Activated naive CD4-positive, alpha-beta T cell treated with anti-CD3 and anti-CD28 coated beads, Interleukin-2, amount 10 ng/mL, durations not matched to agents 7 days and 5 days (primary cell): ENCODE measurements at regions not wholly inside any gene's neighbourhood (a gene's known extent, or its start where the extent isn't known, plus 50 kb on each side); places are given as distances from the start of the nearest gene placed in this dataset.

ENCODE experiments used
- CTCF ChIA-PET: fragments of 350-600 bp; sonication (Branson Sonifier 250); formaldehyde crosslinking; loops from one replicate; lab custom pipeline; 2021; ENCODE audit warnings: antibody characterized with exemption; lab: Charles Lee
- DNase-seq: peaks from one replicate; pipeline ENCODE4 v3.0.0-alpha.2; 2020
- H3K27ac Mint-ChIP-seq: one replicate; pipeline ENCODE4 v1.8.0; 2021; ENCODE audit warnings: mild to moderate bottlenecking, moderate library complexity, mixed read lengths
- H3K27me3 Mint-ChIP-seq: one replicate; pipeline ENCODE4 v1.8.0; 2021; ENCODE audit warnings: mild to moderate bottlenecking, mixed read lengths
- H3K36me3 Mint-ChIP-seq: one replicate; pipeline ENCODE4 v1.8.0; 2021; ENCODE audit warnings: mixed read lengths
- H3K4me1 Mint-ChIP-seq: one replicate; pipeline ENCODE4 v1.8.0; 2021; ENCODE audit warnings: mixed read lengths
- H3K4me3 Mint-ChIP-seq: one replicate; pipeline ENCODE4 v1.8.0; 2021; ENCODE audit warnings: mild to moderate bottlenecking, moderate library complexity, mixed read lengths
- H3K9me3 Mint-ChIP-seq: one replicate; pipeline ENCODE4 v1.8.0; 2021; ENCODE audit warnings: mixed read lengths

DNA sequence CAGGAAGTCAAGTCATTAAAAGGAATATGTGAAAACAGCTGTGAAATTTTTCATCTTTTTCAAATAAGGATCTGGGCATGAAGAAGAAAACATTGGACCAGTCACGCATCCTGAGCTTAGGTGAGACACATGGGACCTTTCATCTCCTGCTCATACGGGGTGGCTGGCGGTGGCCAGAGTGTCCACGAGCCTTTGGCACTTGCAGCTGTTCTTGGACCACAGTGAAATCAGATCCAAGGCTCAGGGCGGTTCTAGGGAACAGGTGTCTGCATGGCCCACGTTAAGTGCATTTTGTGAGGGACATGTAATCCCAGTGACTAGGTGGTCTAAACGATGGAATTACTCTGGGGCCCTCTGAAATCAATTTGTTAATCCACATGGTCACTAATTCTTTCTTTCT lies 212.7 kb upstream of the COPS8 start:
- no peaks in the 10 kb centered on the region for H3K36me3 Mint-ChIP-seq
- peaks cover 15% of the 10 kb centered on the region for H3K27me3 Mint-ChIP-seq
- CTCF ChIA-PET = no interaction called here
- no peak for DNase-seq
- H3K27ac Mint-ChIP-seq = no peak overlapping the region
- no peaks in the 10 kb centered on the region for H3K9me3 Mint-ChIP-seq
- no peaks in the 10 kb centered on the region for H3K4me1 Mint-ChIP-seq
- no peak overlapping the region for H3K4me3 Mint-ChIP-seq

DNA sequence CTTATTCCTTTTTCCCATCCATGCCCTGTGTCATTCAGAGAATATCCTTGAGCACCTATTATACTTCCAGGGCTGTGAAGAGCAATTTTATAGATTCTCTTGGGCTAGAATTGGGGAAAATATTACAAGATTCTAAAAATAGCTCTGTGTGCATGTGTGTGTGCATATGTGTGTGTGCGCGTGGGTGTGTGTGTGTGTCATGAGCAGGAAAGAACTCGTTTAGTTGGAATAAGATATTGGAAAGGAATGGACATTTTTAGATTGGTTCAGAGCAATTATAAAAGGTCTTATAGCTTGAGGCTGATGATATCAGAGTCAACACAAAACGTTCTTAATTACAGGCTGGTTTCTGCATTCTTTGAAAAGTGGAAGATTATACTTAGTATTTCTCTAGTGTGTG lies 212.1 kb upstream of the COPS8 start:
- Mint-ChIP-seq H3K9me3 (no peaks in the 10 kb centered on the region), H3K4me1 (no peaks in the 10 kb centered on the region), H3K27me3 (peaks cover 15% of the 10 kb centered on the region), H3K36me3 (no peaks in the 10 kb centered on the region), H3K4me3 (no peak overlapping the region), H3K27ac (no peak overlapping the region)
- DNase-seq = no peak
- CTCF ChIA-PET = no interaction called here

DNA sequence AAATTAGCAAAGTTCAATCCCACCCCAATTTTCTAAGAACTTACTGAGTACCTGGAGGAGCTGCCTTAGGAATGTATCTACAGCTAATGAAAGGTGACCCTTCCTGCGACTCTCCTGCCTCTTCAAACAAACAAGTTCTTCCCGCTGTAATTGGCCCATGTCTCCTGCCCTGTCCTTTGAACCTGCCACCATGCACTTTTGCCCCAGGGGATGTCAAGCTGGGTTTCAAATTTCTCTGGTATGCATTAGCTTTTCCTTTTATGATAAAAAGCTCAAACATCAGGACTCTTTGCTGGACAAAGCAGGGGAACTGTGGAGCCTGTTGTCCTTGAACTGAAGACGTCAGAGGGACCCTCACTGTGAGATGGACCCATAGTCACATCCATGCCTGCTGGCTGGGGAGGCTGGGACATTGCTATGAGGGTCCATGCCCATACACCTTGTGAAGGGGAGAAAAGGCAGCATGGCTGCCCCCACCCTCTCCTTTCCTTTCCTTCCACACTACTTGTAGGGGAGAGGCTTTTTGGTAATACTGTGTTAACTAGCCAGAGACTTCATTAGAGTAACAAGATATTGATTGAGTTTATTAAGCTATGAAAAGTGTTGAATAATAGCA lies 210.7 kb upstream of the COPS8 start:
- no peak overlapping the region for H3K27ac Mint-ChIP-seq
- H3K9me3 Mint-ChIP-seq = no peaks in the 10 kb centered on the region
- DNase-seq = no peak
- H3K4me3 Mint-ChIP-seq = no peak overlapping the region
- no peaks in the 10 kb centered on the region for H3K36me3 Mint-ChIP-seq
- CTCF ChIA-PET = no interaction called here
- H3K4me1 Mint-ChIP-seq = no peaks in the 10 kb centered on the region
- H3K27me3 Mint-ChIP-seq = peaks cover 18% of the 10 kb centered on the region

DNA sequence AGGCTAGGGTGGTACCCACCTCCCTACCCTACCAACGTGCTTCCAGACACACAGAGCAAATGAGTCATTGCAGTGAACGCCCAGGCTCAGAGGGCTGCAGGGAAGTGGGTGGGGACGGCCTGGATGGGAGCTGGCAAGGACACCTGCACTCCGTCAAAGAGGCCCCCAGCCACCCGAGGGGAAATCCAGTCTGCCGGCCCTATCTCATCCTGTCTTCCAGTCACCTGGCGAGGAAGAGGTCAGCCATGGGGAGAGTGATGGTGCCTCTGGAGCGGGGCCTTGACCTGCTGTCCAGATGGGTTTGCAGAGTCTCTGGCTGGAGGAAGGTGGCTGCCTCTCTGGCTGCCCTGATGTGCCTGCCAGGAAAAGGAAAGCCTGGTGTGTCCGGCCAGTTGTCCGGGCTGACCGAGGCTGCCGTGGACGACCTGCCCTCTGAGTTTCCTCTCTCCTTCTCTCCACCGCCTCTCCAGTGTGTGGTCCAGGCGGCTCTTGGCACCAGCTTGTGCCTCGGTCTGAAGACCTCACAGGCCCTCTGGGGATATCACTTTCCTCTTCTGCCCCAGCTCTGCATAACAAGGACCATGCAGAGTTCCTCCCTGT lies 209.7 kb upstream of the COPS8 start:
- no peak overlapping the region for H3K27ac Mint-ChIP-seq
- H3K4me3 Mint-ChIP-seq = no peak overlapping the region
- no peaks in the 10 kb centered on the region for H3K4me1 Mint-ChIP-seq
- CTCF ChIA-PET = no interaction called here
- H3K9me3 Mint-ChIP-seq = no peaks in the 10 kb centered on the region
- DNase-seq = no peak
- peaks cover 18% of the 10 kb centered on the region for H3K27me3 Mint-ChIP-seq
- H3K36me3 Mint-ChIP-seq = no peaks in the 10 kb centered on the region

- H3K4me3 Mint-ChIP-seq = no peak overlapping the region
- DNase-seq = no peak
- H3K27me3 Mint-ChIP-seq = peaks cover 18% of the 10 kb centered on the region
- no peaks in the 10 kb centered on the region for H3K9me3 Mint-ChIP-seq
- CTCF ChIA-PET = interaction anchor here (0.6 kb wide), 1 partner anchor 13 kb away, joined by 3 read pairs; no protein-coding TSS in a partner anchor
- no peaks in the 10 kb centered on the region for H3K36me3 Mint-ChIP-seq
- H3K4me1 Mint-ChIP-seq = no peaks in the 10 kb centered on the region
- H3K27ac Mint-ChIP-seq = no peak overlapping the region
Measured at GRCh38 chr2:236876642-236877041, 209.0 kb upstream of the COPS8 start.

GRCh38 chr2:236877972-236878371 lies 207.7 kb upstream of the COPS8 start:
- Mint-ChIP-seq H3K36me3 (no peaks in the 10 kb centered on the region), H3K27me3 (peaks cover 18% of the 10 kb centered on the region), H3K9me3 (no peaks in the 10 kb centered on the region), H3K4me1 (no peaks in the 10 kb centered on the region), H3K27ac (no peak overlapping the region), H3K4me3 (no peak overlapping the region)
- no peak for DNase-seq
- CTCF ChIA-PET = no interaction called here

- Mint-ChIP-seq H3K4me1 (no peaks in the 10 kb centered on the region), H3K4me3 (no peak overlapping the region), H3K36me3 (no peaks in the 10 kb centered on the region), H3K9me3 (no peaks in the 10 kb centered on the region), H3K27ac (no peak overlapping the region), H3K27me3 (peaks cover 21% of the 10 kb centered on the region)
- CTCF ChIA-PET = no interaction called here
- no peak for DNase-seq
Measured at GRCh38 chr2:236879416-236879963, 206.2 kb upstream of the COPS8 start.

- Mint-ChIP-seq H3K27me3 (peaks cover 10% of the 10 kb centered on the region), H3K4me1 (no peaks in the 10 kb centered on the region)
Measured at GRCh38 chr2:236882074-236882473, 203.6 kb upstream of the COPS8 start.

GRCh38 chr2:236882930-236883329 lies 202.8 kb upstream of the COPS8 start:
- no peaks in the 10 kb centered on the region for H3K9me3 Mint-ChIP-seq
- no peak overlapping the region for H3K27ac Mint-ChIP-seq
- H3K4me1 Mint-ChIP-seq = no peaks in the 10 kb centered on the region
- DNase-seq = no peak
- peaks cover 10% of the 10 kb centered on the region for H3K27me3 Mint-ChIP-seq
- CTCF ChIA-PET = no interaction called here
- no peak overlapping the region for H3K4me3 Mint-ChIP-seq
- H3K36me3 Mint-ChIP-seq = no peaks in the 10 kb centered on the region

More at GRCh38 chr2:236882074-236882473, 203.6 kb upstream of the COPS8 start:
- Mint-ChIP-seq H3K4me3 (no peak overlapping the region), H3K9me3 (no peaks in the 10 kb centered on the region), H3K27ac (no peak overlapping the region), H3K36me3 (no peaks in the 10 kb centered on the region)
- CTCF ChIA-PET = no interaction called here
- DNase-seq = no peak

GRCh38 chr2:236883819-236884218 lies 201.9 kb upstream of the COPS8 start:
- Mint-ChIP-seq H3K9me3 (no peaks in the 10 kb centered on the region), H3K36me3 (no peaks in the 10 kb centered on the region), H3K27me3 (peaks cover 10% of the 10 kb centered on the region), H3K4me3 (no peak overlapping the region), H3K27ac (no peak overlapping the region), H3K4me1 (no peaks in the 10 kb centered on the region)
- no peak for DNase-seq
- CTCF ChIA-PET = no interaction called here

- H3K36me3 Mint-ChIP-seq = no peaks in the 10 kb centered on the region
- H3K4me1 Mint-ChIP-seq = no peaks in the 10 kb centered on the region
- no peak overlapping the region for H3K27ac Mint-ChIP-seq
- DNase-seq = no peak
- H3K9me3 Mint-ChIP-seq = no peaks in the 10 kb centered on the region
- H3K27me3 Mint-ChIP-seq = peaks cover 8% of the 10 kb centered on the region
- CTCF ChIA-PET = no interaction called here
- H3K4me3 Mint-ChIP-seq = no peak overlapping the region
Measured at GRCh38 chr2:236884569-236885175, 201.0 kb upstream of the COPS8 start.

DNA sequence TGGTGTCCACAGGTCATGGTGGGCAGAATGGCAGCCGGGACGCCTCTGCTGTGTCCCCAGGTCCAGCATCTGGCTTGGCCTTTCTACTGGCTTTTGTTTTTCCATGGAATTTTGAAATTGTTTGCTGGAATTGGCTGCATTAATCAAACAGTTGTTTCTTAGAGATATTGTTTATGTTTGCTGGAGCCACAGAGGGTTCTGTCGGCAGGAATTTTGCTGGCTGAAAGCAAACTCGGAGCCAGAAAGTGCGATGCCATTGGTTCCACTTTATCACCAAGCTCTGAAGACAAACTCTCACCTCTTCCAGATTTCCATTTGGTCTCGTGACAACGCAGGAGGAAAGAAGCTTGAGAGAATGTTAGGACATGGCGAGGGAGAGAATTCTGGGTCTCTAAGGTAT lies 199.2 kb upstream of the COPS8 start:
- no peaks in the 10 kb centered on the region for H3K4me1 Mint-ChIP-seq
- no peak for DNase-seq
- H3K27me3 Mint-ChIP-seq = peaks cover 7% of the 10 kb centered on the region
- no peak overlapping the region for H3K27ac Mint-ChIP-seq
- CTCF ChIA-PET = no interaction called here
- H3K9me3 Mint-ChIP-seq = no peaks in the 10 kb centered on the region
- H3K4me3 Mint-ChIP-seq = no peak overlapping the region
- no peaks in the 10 kb centered on the region for H3K36me3 Mint-ChIP-seq

DNA sequence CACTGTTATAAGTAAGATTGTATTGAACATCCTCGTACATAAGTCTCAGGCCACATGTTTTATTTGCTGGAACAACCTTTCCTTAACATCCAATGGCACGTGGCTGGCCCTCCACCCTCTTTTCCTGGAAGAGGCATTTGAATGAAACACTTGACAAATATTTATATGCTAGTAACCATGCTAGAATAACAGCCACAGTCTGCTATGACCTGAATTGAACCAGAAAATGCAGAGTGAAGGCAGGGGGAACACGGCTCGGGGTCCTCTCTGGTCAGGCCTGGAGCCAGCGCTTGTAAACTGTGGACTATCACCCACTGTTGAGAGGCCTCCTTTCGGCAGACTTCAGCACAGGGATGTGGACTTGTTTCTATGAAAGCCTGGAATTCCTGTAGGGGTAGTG lies 198.2 kb upstream of the COPS8 start:
- Mint-ChIP-seq H3K36me3 (no peaks in the 10 kb centered on the region), H3K27me3 (peaks cover 7% of the 10 kb centered on the region), H3K9me3 (no peaks in the 10 kb centered on the region), H3K27ac (no peak overlapping the region), H3K4me3 (no peak overlapping the region), H3K4me1 (no peaks in the 10 kb centered on the region)
- CTCF ChIA-PET = no interaction called here
- no peak for DNase-seq

GRCh38 chr2:236887953-236888793 lies 197.5 kb upstream of the COPS8 start:
- Mint-ChIP-seq H3K36me3 (no peaks in the 10 kb centered on the region), H3K27me3 (peaks cover 7% of the 10 kb centered on the region), H3K9me3 (no peaks in the 10 kb centered on the region), H3K4me3 (no peak overlapping the region), H3K27ac (no peak overlapping the region), H3K4me1 (no peaks in the 10 kb centered on the region)
- CTCF ChIA-PET = no interaction called here
- DNase-seq = no peak
